ENCODE measurements at regions not wholly inside any gene's neighbourhood (a gene's known extent, or its start where the extent isn't known, plus 50 kb on each side); places are given as distances from the start of the nearest gene placed in this dataset.
"Not testable (repeated sequence)": the region's sequence is repeated elsewhere in the genome, so short reads cannot be mapped to it uniquely, and the experiment has no call there.

- TF ChIP-seq, protein P1, sequence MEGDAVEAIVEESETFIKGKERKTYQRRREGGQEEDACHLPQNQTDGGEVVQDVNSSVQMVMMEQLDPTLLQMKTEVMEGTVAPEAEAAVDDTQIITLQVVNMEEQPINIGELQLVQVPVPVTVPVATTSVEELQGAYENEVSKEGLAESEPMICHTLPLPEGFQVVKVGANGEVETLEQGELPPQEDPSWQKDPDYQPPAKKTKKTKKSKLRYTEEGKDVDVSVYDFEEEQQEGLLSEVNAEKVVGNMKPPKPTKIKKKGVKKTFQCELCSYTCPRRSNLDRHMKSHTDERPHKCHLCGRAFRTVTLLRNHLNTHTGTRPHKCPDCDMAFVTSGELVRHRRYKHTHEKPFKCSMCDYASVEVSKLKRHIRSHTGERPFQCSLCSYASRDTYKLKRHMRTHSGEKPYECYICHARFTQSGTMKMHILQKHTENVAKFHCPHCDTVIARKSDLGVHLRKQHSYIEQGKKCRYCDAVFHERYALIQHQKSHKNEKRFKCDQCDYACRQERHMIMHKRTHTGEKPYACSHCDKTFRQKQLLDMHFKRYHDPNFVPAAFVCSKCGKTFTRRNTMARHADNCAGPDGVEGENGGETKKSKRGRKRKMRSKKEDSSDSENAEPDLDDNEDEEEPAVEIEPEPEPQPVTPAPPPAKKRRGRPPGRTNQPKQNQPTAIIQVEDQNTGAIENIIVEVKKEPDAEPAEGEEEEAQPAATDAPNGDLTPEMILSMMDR (IDR thresholded peaks at IDR 0.05): not testable (repeated sequence)
- not testable (repeated sequence) for TF ChIP-seq POLR2AphosphoS5 (IDR thresholded peaks at IDR 0.05)
These were observed 51.9 kb upstream of the CLEC6A start for GRCh38 chr12:8403834-8404233.
